ENCODE measurements at regions not wholly inside any gene's neighbourhood (a gene's known extent, or its start where the extent isn't known, plus 50 kb on each side); places are given as distances from the start of the nearest gene placed in this dataset.

DNA sequence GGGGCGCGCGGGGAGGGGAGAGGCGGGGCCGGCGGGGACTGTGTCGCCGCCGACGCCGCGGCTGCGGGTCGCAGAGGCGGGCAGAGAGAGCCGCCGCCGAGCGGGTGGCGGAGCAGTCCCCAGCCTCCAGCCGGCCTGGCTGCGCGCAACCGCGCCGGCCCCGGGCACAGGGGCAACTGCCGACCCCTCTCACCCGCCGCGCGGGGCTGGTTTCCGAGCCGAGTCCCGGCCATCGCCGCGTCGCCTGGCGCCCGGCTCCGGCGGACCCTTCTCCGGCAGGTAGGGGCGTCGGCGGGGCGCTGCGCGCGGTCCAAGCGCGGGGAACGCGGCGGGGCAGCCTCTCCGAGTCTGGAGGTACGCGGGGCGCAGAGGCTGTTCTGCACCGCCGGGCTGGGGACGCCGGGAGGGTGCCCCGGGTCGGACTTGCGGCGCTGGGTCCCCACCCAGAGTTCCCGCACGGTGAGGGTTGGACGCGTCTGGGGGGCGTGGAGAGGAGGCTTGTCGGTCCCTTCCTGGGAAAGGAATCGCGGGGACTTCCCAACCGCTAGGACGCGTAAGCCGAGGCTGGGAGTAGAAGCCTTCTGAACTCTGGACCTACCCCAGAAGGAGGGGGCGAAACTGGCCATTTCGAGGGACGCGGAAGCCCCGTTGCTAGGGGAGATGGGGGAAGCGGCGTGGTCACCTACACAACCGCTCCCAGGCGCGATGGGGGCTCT, 133.6 kb upstream of the MYO16 start:
- H3K9ac ChIP-seq: no peak overlapping the region
- CTCF ChIA-PET: interaction anchor here (0.9 kb wide), 1 partner anchor 12 kb away, joined by 4 read pairs; no protein-coding TSS in a partner anchor

More for the DNA sequence above, 133.6 kb upstream of the MYO16 start:
- Histone ChIP-seq H3K9me2 (no peaks in the 10 kb centered on the region), H3K4me1 (ENCODE audit: control insufficient read depth in 1 of 2, insufficient read depth in 2 of 2, low read depth in 1 of 2, low read length in 1 of 2) (no peaks in the 10 kb centered on the region; a peak in 1 of 4 replicates), H3K36me3 (replicated peaks in 1 of 2; ENCODE audit: control insufficient read depth in 1 of 2, insufficient read depth in 2 of 2, low read length in 1 of 2) (no peaks in the 10 kb centered on the region), H4K20me1 (ENCODE audit: insufficient read depth) (no peaks in the 10 kb centered on the region), H3F3A (replicated peaks; ENCODE audit: insufficient read depth) (no peaks in the 10 kb centered on the region), H3K4me3 (ENCODE audit: low read depth in 2 of 2, low read length in 1 of 2) (no peak overlapping the region), H3K9me3 (no peaks in the 10 kb centered on the region), H3K79me2 (ENCODE audit: insufficient read depth) (no peaks in the 10 kb centered on the region), H3K27me3 (ENCODE audit: insufficient read depth) (peaks cover 21% of the 10 kb centered on the region; the same call in 1 of the 2 replicates), H3K27ac (ENCODE audit: low read depth in 2 of 2, low read length in 1 of 2) (no peak overlapping the region), H2AFZ (ENCODE audit: low read depth) (no peak overlapping the region), H3K4me2 (peak overlapping the region; percentile 59; the same call in 1 of the 2 replicates)
- peak; percentile 57 for DNase-seq
- TF ChIP-seq CTCF (IDR thresholded peaks at IDR 0.05) (no peak), POLR2AphosphoS5 (IDR thresholded peaks at IDR 0.05; ENCODE audit: low read depth, low read length) (no peak), RXRA (IDR thresholded peaks at IDR 0.05; ENCODE audit: borderline replicate concordance, low read depth) (no peak), FOSL2 (IDR thresholded peaks at IDR 0.05; ENCODE audit: borderline replicate concordance, low read depth) (no peak), FOXM1 (IDR thresholded peaks at IDR 0.05; ENCODE audit: low read depth) (no peak), PBX3 (IDR thresholded peaks at IDR 0.05) (no peak), CHD2 (IDR thresholded peaks at IDR 0.05; ENCODE audit: low read length, partially characterized antibody) (no peak), JUND (IDR thresholded peaks at IDR 0.05) (no peak), MXI1 (IDR thresholded peaks at IDR 0.05; ENCODE audit: low read depth, low read length) (no peak), SMC3 (IDR thresholded peaks at IDR 0.05; ENCODE audit: low read depth, low read length) (no peak), FOXJ3 (CRISPR knock-in tag; IDR thresholded peaks at IDR 0.05) (no peak), USF1 (IDR thresholded peaks at IDR 0.05; ENCODE audit: borderline replicate concordance, low read depth) (no peak), RAD21 (IDR thresholded peaks at IDR 0.05; ENCODE audit: low read length) (no peak), GABPA (IDR thresholded peaks at IDR 0.05; ENCODE audit: low read depth) (no peak)
- POLR2A ChIA-PET: no interaction called here
- 0% methylated on average over 15 of the region's 90 CpGs for WGBS (ENCODE audit: low lambda C conversion rate)

All from SK-N-SH (cell line).